HEK293 (cell line): ENCODE measurements at regions not wholly inside any gene's neighbourhood (a gene's known extent, or its start where the extent isn't known, plus 50 kb on each side); places are given as distances from the start of the nearest gene placed in this dataset.

ENCODE experiments used
- CTCF ChIA-PET: fragments of 350-600 bp; formaldehyde crosslinking; extraction: SDS; loops from one replicate; lab custom pipeline; 2021; ENCODE audit warnings: antibody characterized with exemption; lab: Yijun Ruan, JAX
- POLR2A ChIA-PET: fragments of 300-600 bp; formaldehyde crosslinking; extraction: SDS; loops from one replicate; lab custom pipeline; 2020; ENCODE audit warnings: antibody characterized with exemption, inconsistent platforms; lab: Yijun Ruan, JAX
- H3K27ac ChIP-seq: fragments of 200-500 bp; sonication (Bioruptor generic); 2 replicates; pipeline ENCODE4 v1.5.1; 2014; ENCODE audit warnings: low read depth, low read length, control low read depth, inconsistent platforms; ENCODE audit errors: extremely low read depth
- H3K36me3 ChIP-seq, 2 experiments: fragments of 200-500 bp in 1 of 2; sonication (Bioruptor generic) in 1 of 2; 1 replicate in 1 of 2; 2 replicates in 1 of 2; pipeline ENCODE4 v1.5.1; 2014 to 2017; ENCODE audit warnings: inconsistent platforms in 2 of 2, low read length in 2 of 2; ENCODE audit not compliant: control insufficient read depth in 2 of 2, insufficient read depth in 1 of 2
- H3K4me1 ChIP-seq: fragments of 200-500 bp; sonication (Bioruptor generic); 2 replicates; pipeline ENCODE4 v1.5.1; 2014; ENCODE audit warnings: mild to moderate bottlenecking, low read length, inconsistent platforms; ENCODE audit not compliant: control insufficient read depth, insufficient read depth
- H3K4me3 ChIP-seq: 2 replicates; pipeline ENCODE4 v1.5.1; 2011; ENCODE audit warnings: low read depth, mild to moderate bottlenecking, control low read depth, low read length, moderate library complexity
- H3K9me3 ChIP-seq: fragments of 200-500 bp; sonication (Bioruptor generic); 2 replicates; pipeline ENCODE4 v1.5.1; 2014; ENCODE audit warnings: low read depth, low read length, inconsistent platforms; ENCODE audit not compliant: control insufficient read depth, insufficient read depth
- ZNF214 ChIP-seq: fragments of 450-650 bp; formaldehyde crosslinking; IDR thresholded peaks from 2 replicates; pipeline ENCODE4 v1.5.1; 2017; ENCODE audit warnings: missing biosample characterization, mild to moderate bottlenecking, missing genetic modification characterization, borderline replicate concordance
- ZNF791 ChIP-seq: fragments of 450-650 bp; formaldehyde crosslinking; IDR thresholded peaks from 2 replicates; pipeline ENCODE4 v1.5.1; 2016; ENCODE audit warnings: missing biosample characterization, missing genetic modification characterization
- ZSCAN23 ChIP-seq: fragments of 450-650 bp; formaldehyde crosslinking; IDR thresholded peaks from 2 replicates; pipeline ENCODE4 v1.5.1; 2016; ENCODE audit warnings: missing biosample characterization, missing genetic modification characterization

DNA sequence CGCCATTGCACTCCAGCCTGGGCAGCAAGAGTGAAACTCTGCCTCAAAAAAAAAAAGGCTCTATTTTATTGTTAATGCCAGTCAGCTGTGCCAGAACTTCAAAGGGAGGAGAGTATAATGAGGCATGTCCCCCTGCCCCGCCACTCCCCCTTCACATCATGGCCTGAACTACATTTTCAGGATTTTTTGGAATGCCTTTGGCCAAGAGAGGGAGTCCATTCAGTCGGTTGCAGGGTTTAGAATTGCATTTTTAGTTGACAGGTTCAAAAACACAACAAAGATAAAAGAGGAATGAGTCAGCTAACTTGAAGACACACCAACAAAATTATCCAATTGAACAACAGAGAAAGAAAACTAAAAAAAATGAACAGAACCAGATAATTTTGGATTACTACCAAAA lies 59.1 kb downstream of the CEP43 start:
- H3K9me3 ChIP-seq = no peaks in the 10 kb centered on the region
- H3K36me3 ChIP-seq = no peaks in the 10 kb centered on the region
- ChIA-PET CTCF (interaction anchor here (0.9 kb wide), 1 partner anchor 745 kb away, joined by 4 read pairs; no protein-coding TSS in a partner anchor), POLR2A (no interaction called here)
- H3K4me1 ChIP-seq = no peaks in the 10 kb centered on the region
- no peak overlapping the region for H3K27ac ChIP-seq
- H3K4me3 ChIP-seq = no peak overlapping the region
- TF ChIP-seq ZSCAN23 (tag by site-specific recombination) = no peak
- TF ChIP-seq ZNF214 (tag by site-specific recombination) = no peak
- TF ChIP-seq ZNF791 (tag by site-specific recombination) = no peak
